HepG2 (cell line): ENCODE measurements at regions not wholly inside any gene's neighbourhood (a gene's known extent, or its start where the extent isn't known, plus 50 kb on each side); places are given as distances from the start of the nearest gene placed in this dataset.

Source experiments
- DPF2 ChIP-seq: sonication (generic); formaldehyde crosslinking; IDR thresholded peaks from 2 replicates; pipeline ENCODE4 v1.4.0; 2020; ENCODE audit warnings: mild to moderate bottlenecking, low read depth, missing genetic modification reagents, borderline replicate concordance
- EP300 ChIP-seq, 3 experiments: sonication (generic) in 1 of 3; formaldehyde crosslinking in 1 of 3; IDR thresholded peaks; 2 replicates each; pipeline versions ENCODE4 v1.5.1 to v1.6.1; 2011 to 2020; ENCODE audit warnings: low read depth in 2 of 3, low read length in 2 of 3, borderline replicate concordance in 1 of 3, improper control_type of control experiment in 1 of 3, mild to moderate bottlenecking in 1 of 3, missing genetic modification reagents in 1 of 3, moderate library complexity in 1 of 3
- MTF2 ChIP-seq: sonication (generic); formaldehyde crosslinking; IDR thresholded peaks from 2 replicates; pipeline ENCODE4 v1.5.0; 2020; ENCODE audit warnings: missing genetic modification reagents, borderline replicate concordance
- TF ChIP-seq, protein P1 (sequence below): sonication (generic); formaldehyde crosslinking; IDR thresholded peaks from 2 replicates; pipeline ENCODE4 v1.8.0; 2022; ENCODE audit warnings: mild to moderate bottlenecking, missing genetic modification reagents

DNA sequence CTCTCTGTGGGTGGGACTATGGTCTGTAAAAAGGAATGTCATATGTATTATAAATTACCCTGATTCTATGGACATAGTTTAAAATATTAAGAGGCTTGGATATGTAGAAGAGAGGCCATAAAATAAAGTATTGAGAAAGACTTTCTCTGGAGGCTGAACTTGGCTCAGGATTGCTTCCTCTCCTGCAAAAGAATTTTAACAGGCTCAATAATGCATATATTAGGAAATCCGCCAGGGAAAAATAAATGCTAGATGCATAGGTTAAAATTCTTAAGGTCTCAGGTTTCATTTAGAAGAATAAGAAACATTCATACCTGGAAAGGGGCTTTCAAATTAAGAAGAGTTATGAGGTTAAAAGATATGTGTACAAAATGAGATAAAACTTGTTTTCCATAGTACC, 424.3 kb downstream of the ARAP2 start:
- TF ChIP-seq DPF2 (CRISPR knock-in tag) (no peak), MTF2 (CRISPR knock-in tag) (no peak), EP300 (IDR thresholded peaks at IDR 0.05; ENCODE audit: low read depth in 2 of 2, low read length in 2 of 2) (no peak), EP300 (CRISPR knock-in tag; IDR thresholded peaks at IDR 0.05; ENCODE audit: borderline replicate concordance) (no peak)
- TF ChIP-seq, protein P1, sequence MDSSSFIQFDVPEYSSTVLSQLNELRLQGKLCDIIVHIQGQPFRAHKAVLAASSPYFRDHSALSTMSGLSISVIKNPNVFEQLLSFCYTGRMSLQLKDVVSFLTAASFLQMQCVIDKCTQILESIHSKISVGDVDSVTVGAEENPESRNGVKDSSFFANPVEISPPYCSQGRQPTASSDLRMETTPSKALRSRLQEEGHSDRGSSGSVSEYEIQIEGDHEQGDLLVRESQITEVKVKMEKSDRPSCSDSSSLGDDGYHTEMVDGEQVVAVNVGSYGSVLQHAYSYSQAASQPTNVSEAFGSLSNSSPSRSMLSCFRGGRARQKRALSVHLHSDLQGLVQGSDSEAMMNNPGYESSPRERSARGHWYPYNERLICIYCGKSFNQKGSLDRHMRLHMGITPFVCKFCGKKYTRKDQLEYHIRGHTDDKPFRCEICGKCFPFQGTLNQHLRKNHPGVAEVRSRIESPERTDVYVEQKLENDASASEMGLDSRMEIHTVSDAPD (CRISPR knock-in tag) = no peak
